GM12892 (cell line): ENCODE measurements at regions not wholly inside any gene's neighbourhood (a gene's known extent, or its start where the extent isn't known, plus 50 kb on each side); places are given as distances from the start of the nearest gene placed in this dataset.

Experiments
- DNase-seq: peaks from one replicate; pipeline ENCODE4 v3.0.0; 2011; ENCODE audit not compliant: insufficient read length
- FAIRE-seq: peaks from 2 replicates; lab custom pipeline; 2011; peaks lifted over from hg19 to GRCh38; lab: Jason Lieb, UNC
- POLR2A ChIP-seq: IDR thresholded peaks from 2 replicates; pipeline ENCODE4 v1.6.1; 2011; ENCODE audit warnings: low read depth, low read length, control low read depth
- POLR2AphosphoS5 ChIP-seq: IDR thresholded peaks from 2 replicates; pipeline ENCODE4 v1.6.1; 2011; ENCODE audit warnings: low read depth, low read length, control low read depth
- TAF1 ChIP-seq: IDR thresholded peaks from 2 replicates; pipeline ENCODE4 v1.6.1; 2011; ENCODE audit warnings: low read depth, mild to moderate bottlenecking, control low read depth, low read length, borderline replicate concordance

DNA sequence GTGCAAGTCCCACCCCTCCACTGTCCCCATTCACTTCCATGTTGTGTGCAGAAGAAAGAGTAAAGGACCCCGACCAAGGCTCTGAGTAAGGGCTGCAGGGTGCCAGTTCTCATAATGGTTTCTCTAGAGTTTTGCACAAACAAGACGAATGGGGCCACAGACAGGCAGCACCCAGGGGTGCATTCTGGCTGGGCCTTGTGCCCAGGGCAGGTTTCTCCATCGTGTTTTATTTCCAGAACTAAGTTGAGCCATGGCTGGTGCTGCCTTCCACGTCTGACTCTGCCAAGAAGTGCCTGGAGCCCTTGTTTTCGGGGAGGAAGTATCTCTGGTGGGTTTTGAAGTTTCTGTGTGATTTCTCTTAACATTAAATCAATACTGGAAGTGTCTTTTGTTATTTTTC, 95.0 kb upstream of the SDK1 start:
- TF ChIP-seq TAF1 (no peak), POLR2AphosphoS5 (no peak), POLR2A (no peak)
- FAIRE-seq: no peak
- no peak for DNase-seq

DNA sequence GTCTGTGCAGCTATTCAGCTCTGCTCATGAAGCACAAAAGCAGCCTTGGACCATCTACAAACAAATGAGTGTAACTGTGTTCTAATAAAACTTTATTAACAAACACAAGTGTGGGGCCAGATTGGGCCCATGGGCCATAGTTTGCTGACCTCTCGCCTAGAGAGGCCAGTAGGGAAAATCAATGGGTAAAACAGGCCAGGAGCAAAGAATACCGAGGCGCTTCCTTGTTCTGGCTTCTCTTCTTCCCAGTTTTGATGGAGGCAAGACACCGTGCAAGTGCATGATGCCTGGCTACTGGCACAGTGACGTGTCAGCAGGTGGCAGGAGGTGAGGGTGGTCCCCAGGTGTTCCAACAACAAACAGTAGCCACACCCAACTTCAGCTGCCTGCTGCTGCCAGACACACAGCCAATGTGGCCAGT, 94.3 kb upstream of the SDK1 start:
- TF ChIP-seq TAF1 (no peak), POLR2AphosphoS5 (no peak), POLR2A (no peak)
- FAIRE-seq: no peak
- DNase-seq: no peak

DNA sequence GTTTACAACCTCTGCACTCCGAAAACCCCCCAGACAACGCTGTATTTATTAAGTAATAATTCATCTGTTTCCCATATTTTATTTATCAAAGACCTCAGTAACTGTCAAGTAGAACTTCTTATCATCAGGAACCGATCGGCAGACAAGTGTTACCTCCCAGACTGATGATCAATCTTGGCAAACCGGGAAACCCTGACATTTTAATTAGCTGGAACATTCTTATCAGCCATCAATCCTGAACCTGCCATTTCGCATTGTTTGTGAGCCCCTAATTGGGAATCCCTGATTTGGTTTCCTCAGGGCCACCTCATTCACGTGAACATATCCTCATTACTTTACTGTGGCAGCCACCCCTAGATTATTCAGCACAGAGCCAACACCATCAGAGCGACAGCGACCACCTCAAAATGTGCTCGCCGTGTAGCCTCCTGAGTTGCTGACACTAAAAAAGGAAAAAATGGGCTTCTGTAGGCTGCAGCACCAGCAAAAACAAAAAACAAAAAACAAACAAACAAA, 93.6 kb upstream of the SDK1 start:
- TF ChIP-seq POLR2AphosphoS5 (no peak), POLR2A (no peak), TAF1 (no peak)
- no peak for FAIRE-seq
- no peak for DNase-seq

DNA sequence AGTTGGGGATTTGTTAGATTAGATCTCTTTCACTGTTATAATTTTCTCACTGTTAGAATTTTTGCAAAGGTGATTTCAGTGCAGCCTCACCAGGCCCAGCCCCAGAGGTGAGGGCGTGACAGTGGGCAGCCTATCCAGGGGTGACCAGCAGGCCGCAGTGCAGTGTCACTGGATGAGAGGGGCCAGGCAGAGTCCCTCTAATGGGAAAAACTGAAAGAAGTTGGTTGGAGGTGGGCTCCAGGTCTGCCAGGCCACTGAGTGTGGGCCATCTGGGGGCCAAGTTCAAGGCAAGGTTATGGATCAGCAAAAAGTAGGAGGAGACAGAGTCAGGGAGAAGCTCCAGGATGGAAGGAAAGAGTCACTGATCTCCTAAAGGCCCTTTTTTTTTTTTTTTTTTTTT, 90.5 kb upstream of the SDK1 start:
- DNase-seq (no peak), FAIRE-seq (no peak)
- TF ChIP-seq POLR2A (no peak), TAF1 (no peak), POLR2AphosphoS5 (no peak)

DNA sequence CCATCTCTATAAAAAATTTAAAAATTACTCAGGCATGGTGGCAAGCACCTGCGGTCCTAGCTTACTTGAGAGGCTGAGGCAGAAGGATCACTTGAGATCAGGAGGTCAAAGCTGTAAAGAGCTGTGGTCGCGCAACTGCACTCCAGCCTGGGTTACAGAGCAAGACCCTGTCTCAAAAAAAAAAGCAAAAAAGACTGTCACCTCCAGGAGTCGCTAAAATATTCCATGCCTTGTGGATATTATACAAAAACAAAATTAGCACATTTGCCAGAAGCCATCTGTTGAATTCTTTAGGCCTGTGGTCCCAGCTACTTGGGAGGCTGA, 87.0 kb upstream of the SDK1 start:
- FAIRE-seq: no peak
- TF ChIP-seq POLR2AphosphoS5 (no peak), TAF1 (no peak), POLR2A (no peak)
- DNase-seq: no peak

DNA sequence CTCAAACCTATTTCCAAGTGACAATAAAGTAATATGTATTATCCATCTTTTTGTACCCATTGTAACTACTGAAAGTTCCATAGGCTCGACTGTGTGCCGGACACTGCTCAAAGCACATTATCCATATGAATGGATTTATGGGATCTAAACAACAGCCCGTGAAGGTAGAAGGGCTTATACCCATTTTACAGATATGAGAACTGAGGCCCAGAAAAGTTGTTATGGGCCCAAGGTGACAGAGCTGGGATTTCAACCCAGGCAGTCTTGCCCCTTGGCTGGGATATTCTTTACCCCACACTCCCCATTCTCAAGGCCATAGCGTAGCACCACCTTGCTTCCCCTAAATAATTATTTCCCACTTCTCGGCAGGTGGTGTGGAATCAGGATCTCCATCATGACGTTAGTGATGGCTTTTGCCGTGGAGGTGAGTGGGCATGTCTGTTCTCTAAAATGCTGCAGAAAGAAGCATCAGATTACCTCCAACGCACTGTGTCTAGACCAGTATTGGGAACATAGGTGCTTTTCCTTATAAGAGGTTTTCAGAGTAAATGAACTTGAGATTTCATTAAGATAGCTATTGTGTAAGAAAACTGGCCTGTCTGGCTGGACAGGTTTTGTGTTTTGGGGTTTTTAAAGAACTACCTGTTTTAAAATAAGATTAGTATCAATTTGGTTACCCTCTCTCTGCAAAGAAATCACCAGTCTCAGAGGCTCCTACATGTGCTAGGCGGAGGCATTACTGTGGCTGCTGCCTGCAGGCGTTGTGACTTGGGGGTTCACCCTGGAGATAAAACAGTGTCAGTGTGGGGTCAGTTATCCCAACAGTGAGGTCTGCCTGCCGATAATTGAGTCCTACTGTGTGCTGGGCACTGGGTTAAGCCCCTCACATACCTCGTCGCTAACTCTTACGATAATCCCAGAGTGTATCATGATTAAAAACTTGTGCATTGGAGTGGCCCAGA, 85.1 kb upstream of the SDK1 start:
- FAIRE-seq: no peak
- DNase-seq: no peak
- TF ChIP-seq TAF1 (no peak), POLR2A (no peak), POLR2AphosphoS5 (no peak)

DNA sequence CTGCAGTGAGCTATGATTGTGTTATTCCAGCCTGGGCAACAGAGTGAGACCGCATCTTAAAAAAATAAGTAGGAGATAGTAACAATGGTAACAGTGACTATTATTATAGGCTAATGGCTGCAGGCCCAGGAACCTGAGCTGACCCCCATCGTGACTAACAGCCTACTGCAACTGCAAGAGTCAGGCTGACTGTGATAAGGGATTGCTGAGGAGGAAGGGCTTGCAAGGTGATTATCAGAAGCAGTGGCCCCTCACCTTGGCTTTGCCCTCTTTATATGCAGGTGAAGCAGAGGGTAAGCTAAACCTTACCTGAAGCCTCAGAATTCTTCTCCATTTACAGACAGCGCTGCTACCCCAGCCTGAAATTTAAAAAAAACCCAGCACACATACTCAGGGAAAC, 83.9 kb upstream of the SDK1 start:
- TF ChIP-seq POLR2A (no peak), TAF1 (no peak), POLR2AphosphoS5 (no peak)
- DNase-seq (no peak), FAIRE-seq (no peak)

DNA sequence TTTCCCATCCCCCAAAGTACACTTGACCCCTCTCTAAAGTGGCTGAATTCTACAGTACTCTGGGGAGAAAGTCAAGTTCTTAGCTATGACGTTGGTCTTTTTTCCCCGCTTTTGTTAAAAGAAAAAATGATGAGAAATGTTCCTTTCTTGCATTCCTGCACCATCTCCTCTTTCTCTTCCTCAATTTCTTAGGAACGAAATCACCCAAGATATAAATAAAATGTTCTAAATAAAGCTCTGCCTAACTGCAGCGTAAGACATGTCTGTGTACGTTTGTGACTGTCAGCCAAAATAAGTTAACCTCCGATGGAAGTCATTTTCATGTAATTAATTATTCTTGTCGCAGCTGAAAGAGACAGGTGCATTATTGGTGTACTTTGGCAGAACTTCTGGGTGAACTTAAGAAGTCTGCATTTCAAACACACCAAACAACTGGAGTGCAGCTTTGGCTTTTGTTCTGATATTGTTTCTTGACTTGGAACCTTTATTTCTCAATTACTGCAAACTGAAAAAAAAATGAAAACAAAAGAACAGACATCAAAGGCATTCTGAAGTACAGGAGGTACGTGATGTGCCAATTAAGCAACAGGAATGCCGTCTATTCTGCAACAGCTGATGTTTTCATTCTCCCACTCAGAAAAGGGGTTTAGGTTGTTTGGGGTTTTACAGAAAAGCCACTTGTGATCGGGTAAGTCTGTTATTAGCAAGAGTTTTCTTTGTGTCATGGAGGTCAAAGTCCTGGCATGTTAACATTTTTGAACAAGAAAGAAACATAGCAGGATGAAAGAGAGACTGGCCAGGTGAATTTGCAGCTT, 82.4 kb upstream of the SDK1 start:
- TF ChIP-seq POLR2AphosphoS5: no peak
- no peak for TF ChIP-seq TAF1
- TF ChIP-seq POLR2A: no peak
- FAIRE-seq (no peak), DNase-seq (no peak)

DNA sequence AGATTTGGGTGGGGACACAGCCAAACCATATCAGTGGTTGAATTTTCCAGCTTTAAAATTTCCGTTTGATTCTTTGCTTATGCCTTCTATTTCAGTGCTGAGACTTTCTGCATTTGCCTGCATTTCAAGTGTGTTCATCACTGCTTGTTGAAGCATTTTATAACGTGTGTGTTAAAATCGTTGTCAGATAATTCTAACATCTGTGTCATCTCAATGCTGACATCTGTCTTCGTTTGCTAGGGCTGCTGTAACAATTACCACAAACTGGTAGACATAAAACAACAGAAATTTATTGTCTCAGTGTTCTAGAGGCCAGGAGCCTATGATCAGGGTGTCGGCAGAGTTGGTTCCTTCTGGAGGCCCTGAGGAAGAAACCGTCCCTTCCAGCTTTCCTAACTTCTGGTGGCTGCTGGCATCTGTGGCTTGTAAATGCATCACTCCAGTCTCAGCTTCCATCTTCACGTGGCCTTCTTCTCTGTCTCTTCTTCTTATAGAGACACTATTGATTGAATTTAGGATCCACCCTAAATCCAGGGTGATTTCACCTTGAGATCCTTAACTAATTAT, 71.1 kb upstream of the SDK1 start:
- DNase-seq: no peak
- FAIRE-seq: no peak
- TF ChIP-seq POLR2AphosphoS5: no peak
- TF ChIP-seq TAF1: no peak
- no peak for TF ChIP-seq POLR2A

DNA sequence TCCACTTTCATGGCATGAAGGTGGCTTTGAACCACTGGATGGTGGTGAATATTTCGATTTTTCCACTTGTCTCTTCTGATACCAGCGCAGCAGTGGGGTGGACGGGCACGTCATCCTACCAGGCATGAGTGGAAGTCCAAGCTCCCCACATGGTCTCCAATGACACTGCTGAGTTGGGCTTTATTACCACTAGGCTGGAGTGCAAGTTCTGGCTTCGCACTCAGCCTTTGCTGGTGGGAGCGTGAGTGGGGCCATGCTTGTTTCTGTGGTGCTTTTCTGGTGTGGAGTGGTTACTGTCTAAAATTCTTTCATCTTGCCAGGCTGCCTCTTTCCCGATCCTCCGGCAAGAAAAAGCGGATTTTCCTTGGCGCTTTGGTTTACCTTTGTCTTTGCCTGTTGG, 70.1 kb upstream of the SDK1 start:
- DNase-seq (no peak), FAIRE-seq (no peak)
- TF ChIP-seq TAF1 (no peak), POLR2A (no peak), POLR2AphosphoS5 (no peak)

DNA sequence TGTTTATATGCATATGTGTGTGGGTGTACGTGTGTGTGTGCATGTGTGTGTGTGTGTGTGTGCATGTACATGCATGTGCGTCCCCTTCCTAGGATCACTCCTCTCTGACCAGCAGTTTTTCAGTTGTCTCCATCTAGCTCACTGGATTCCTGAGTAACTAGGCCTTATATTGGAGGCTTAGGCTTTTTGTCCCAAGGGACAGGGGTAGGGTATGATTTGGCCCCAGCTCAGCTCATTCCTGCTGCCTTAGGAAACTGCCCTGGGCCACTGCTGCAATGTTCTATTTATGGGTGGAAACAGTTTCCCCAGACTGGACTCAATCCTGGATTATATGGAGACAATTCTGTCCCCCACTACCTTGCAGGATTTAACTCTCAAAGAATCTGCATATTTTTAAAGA, 68.8 kb upstream of the SDK1 start:
- TF ChIP-seq POLR2A (no peak), TAF1 (no peak), POLR2AphosphoS5 (no peak)
- DNase-seq (no peak), FAIRE-seq (no peak)

DNA sequence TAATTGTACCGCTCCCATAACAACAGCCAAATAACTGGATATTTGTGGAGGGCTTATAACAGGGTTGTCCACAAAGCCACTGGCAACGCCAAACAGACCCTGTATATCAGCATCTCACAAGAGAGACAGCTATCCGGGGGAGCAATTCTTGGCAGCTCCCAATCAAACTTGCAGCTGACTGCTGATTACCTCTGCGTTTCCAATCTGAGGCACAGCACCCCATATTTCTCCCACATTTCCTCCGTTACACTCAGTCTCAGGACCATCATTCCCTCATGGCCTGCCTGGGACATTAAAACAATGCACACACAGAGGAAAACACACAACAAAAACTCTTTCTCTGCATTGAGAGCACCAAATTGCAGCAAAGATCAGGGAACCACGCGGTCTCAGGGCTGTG, 67.8 kb upstream of the SDK1 start:
- no peak for FAIRE-seq
- no peak for DNase-seq
- TF ChIP-seq TAF1 (no peak), POLR2AphosphoS5 (no peak), POLR2A (no peak)
